Neural crest cell (in vitro differentiated cells): ENCODE measurements at regions not wholly inside any gene's neighbourhood (a gene's known extent, or its start where the extent isn't known, plus 50 kb on each side); places are given as distances from the start of the nearest gene placed in this dataset.

Source experiments
- DNase-seq: peaks from one replicate; pipeline ENCODE4 v3.0.0; 2021; ENCODE audit warnings: low read depth, mixed read lengths, low spot score
- H3K27ac Mint-ChIP-seq: one replicate; pipeline ENCODE4 v1.8.0; 2021; ENCODE audit warnings: mild to moderate bottlenecking, mixed read lengths; ENCODE audit not compliant: unreplicated experiment
- H3K27me3 Mint-ChIP-seq: 2 replicates; pipeline ENCODE4 v1.8.0; 2021; ENCODE audit warnings: low read depth, mild to moderate bottlenecking, mixed read lengths
- H3K36me3 Mint-ChIP-seq: 2 replicates; pipeline ENCODE4 v1.8.0; 2021; ENCODE audit warnings: low read depth, mild to moderate bottlenecking, mixed read lengths
- H3K4me1 Mint-ChIP-seq: 2 replicates; pipeline ENCODE4 v1.8.0; 2021; ENCODE audit warnings: mixed read lengths
- H3K4me3 Mint-ChIP-seq: one replicate; pipeline ENCODE4 v1.8.0; 2021; ENCODE audit warnings: mild to moderate bottlenecking, mixed read lengths
- H3K9me3 Mint-ChIP-seq: 2 replicates; pipeline ENCODE4 v1.8.0; 2021; ENCODE audit warnings: mixed read lengths
- TF ChIP-seq, protein P1 (sequence below): fragments of 200-600 bp; sonication (generic); conservative IDR thresholded peaks from 2 replicates; pipeline ENCODE4 v1.5.0; 2021; ENCODE audit warnings: antibody characterized with exemption, mild to moderate bottlenecking

- Mint-ChIP-seq H3K9me3 (no peaks in the 10 kb centered on the region), H3K36me3 (no peaks in the 10 kb centered on the region), H3K4me3 (no peak overlapping the region), H3K4me1 (no peaks in the 10 kb centered on the region), H3K27me3 (no peaks in the 10 kb centered on the region), H3K27ac (no peak overlapping the region)
- TF ChIP-seq, protein P1, sequence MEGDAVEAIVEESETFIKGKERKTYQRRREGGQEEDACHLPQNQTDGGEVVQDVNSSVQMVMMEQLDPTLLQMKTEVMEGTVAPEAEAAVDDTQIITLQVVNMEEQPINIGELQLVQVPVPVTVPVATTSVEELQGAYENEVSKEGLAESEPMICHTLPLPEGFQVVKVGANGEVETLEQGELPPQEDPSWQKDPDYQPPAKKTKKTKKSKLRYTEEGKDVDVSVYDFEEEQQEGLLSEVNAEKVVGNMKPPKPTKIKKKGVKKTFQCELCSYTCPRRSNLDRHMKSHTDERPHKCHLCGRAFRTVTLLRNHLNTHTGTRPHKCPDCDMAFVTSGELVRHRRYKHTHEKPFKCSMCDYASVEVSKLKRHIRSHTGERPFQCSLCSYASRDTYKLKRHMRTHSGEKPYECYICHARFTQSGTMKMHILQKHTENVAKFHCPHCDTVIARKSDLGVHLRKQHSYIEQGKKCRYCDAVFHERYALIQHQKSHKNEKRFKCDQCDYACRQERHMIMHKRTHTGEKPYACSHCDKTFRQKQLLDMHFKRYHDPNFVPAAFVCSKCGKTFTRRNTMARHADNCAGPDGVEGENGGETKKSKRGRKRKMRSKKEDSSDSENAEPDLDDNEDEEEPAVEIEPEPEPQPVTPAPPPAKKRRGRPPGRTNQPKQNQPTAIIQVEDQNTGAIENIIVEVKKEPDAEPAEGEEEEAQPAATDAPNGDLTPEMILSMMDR: no peak
- no peak for DNase-seq
Observed at GRCh38 chr9:30757723-30758122, 1626.7 kb upstream of the ACO1 start.

DNA sequence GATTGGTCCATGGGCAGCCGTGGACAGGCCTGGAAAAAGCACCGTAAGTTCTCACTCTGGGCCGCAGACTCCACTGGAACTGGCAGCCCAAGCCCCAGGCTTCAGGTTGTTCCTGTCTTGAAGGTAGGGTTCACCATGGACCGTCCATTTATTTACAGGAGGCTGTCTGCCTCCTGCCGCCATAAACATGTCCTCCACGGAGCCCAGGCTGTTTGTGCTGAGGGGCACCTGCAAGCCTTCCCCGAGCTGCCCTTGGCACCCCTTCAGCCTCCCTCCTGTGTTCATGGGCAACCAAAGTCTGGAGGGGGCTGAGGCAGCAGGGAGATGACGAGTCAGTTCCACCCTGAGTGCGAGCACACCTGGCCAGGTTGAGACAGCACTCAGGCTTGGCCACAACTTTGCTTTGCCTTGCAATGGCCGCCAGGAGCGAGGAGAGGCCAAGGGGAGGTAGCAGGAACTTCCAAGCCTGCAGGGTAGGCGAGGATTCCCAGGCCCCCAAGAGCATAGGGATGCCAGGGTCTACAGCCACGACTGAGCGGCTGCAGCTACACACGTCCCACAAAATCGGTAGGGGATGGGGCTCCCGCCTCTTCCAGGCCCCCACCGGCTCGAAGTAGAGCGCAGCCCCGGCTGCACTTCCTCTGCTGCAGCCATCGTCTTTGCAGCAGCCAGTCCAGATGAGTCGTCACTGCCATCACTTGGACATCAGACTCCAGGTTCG lies 1625.6 kb upstream of the ACO1 start:
- TF ChIP-seq, protein P1: no peak
- DNase-seq: no peak
- Mint-ChIP-seq H3K27ac (no peak overlapping the region), H3K4me3 (no peak overlapping the region), H3K4me1 (no peaks in the 10 kb centered on the region), H3K9me3 (no peaks in the 10 kb centered on the region), H3K27me3 (no peaks in the 10 kb centered on the region), H3K36me3 (no peaks in the 10 kb centered on the region)

GRCh38 chr9:30765318-30765717 lies 1619.1 kb upstream of the ACO1 start:
- Mint-ChIP-seq H3K27ac (no peak overlapping the region), H3K36me3 (no peaks in the 10 kb centered on the region), H3K9me3 (no peaks in the 10 kb centered on the region), H3K4me1 (no peaks in the 10 kb centered on the region), H3K4me3 (no peak overlapping the region), H3K27me3 (no peaks in the 10 kb centered on the region)
- TF ChIP-seq, protein P1: no peak
- DNase-seq: no peak

DNA sequence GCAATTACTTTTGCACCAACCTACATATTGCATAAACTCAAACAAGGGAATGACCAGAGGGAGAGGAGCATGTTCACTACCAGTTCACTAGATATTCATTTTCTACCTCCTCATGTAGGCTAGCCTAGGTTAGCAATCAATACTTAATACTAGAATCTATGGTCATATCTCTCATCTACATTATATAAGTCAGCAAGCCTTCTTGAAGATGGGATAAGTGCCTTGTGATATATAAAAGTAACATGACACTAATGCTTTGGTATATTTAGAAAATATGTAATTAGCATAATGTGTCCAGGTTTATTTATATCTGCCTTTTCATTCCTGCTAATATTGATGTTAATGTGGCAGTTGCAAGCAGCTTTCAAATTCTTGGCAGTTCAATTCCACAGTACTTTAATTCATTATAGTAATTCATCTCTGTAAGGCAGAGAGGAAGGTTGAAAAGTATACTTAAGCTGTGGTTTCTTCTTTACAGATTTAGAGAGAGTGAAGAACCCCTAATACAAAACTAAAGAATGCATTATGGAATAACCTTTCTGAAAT lies 1613.2 kb upstream of the ACO1 start:
- Mint-ChIP-seq H3K36me3 (peaks cover 4% of the 10 kb centered on the region), H3K27ac (no peak overlapping the region), H3K4me1 (no peaks in the 10 kb centered on the region), H3K9me3 (peaks cover 5% of the 10 kb centered on the region), H3K27me3 (no peaks in the 10 kb centered on the region), H3K4me3 (no peak overlapping the region)
- DNase-seq: no peak
- TF ChIP-seq, protein P1: no peak

DNA sequence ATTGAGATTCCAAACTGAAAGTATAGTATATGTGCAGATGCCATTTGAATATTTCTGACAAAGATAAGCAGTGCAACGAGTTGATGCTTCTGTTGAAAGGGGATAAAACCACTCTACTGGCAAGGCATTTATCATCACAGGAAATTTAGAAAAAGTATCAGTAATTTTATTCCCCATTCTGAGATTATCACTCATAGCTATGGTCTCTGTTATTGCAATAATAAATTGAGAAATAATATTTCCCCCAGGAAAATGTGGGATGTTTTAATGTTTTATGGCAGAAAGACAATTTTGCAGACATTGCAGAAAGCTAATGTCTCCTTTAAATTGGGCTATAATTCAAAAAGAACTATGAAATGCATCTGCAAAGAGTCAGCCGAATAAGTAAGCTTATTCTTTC lies 1612.7 kb upstream of the ACO1 start:
- no peak overlapping the region for H3K4me3 Mint-ChIP-seq
- no peak for DNase-seq
- TF ChIP-seq, protein P1: no peak
- H3K27me3 Mint-ChIP-seq: no peaks in the 10 kb centered on the region
- H3K36me3 Mint-ChIP-seq: peaks cover 4% of the 10 kb centered on the region
- no peak overlapping the region for H3K27ac Mint-ChIP-seq
- H3K9me3 Mint-ChIP-seq: peaks cover 5% of the 10 kb centered on the region
- H3K4me1 Mint-ChIP-seq: no peaks in the 10 kb centered on the region
